GM23248 (cell line): ENCODE measurements at regions not wholly inside any gene's neighbourhood (a gene's known extent, or its start where the extent isn't known, plus 50 kb on each side); places are given as distances from the start of the nearest gene placed in this dataset.

ENCODE experiments used
- EZH2 ChIP-seq: fragments of 200-600 bp; sonication (generic); IDR thresholded peaks from 2 replicates; pipeline ENCODE4 v1.6.1; 2018; ENCODE audit warnings: antibody characterized with exemption, mild to moderate bottlenecking; ENCODE audit not compliant: insufficient read depth, poor library complexity, severe bottlenecking
- EZH2phosphoT487 ChIP-seq: fragments of 200-600 bp; sonication (generic); IDR thresholded peaks from 2 replicates; pipeline ENCODE4 v1.6.1; 2018; ENCODE audit warnings: antibody characterized with exemption, moderate library complexity, mild to moderate bottlenecking, low read depth; ENCODE audit not compliant: insufficient read depth

GRCh38 chr12:82210882-82211281 is 147.3 kb downstream of the CCDC59 start:
- no peak for TF ChIP-seq EZH2
- no peak for TF ChIP-seq EZH2phosphoT487
